ENCODE measurements at regions not wholly inside any gene's neighbourhood (a gene's known extent, or its start where the extent isn't known, plus 50 kb on each side); places are given as distances from the start of the nearest gene placed in this dataset.

- peak; percentile 51 for DNase-seq (ENCODE audit: low read depth)
Observed at GRCh38 chr20:20831794-20832193, 119.3 kb upstream of the RALGAPA2 start.

DNA sequence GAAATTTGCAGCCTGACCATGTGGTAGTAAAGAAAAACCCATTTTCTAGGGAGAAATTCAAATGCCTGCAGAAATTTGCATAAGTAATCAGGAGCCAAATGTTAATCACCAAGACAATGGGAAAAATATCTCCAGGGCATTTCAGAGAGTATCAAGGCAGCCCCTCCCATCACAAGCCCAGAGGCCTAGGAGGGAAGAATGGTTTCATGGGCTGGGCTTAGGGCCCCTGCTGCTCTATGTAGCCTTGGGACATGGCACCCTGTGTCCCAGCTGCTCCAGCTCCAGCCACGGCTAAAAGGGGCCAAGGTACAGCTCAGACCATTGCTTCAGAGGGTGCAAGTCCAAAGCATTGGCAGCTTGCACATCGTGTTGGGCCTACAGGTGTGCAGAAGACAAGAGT is 117.2 kb upstream of the RALGAPA2 start:
- no peak for DNase-seq (ENCODE audit: low read depth)

DNA sequence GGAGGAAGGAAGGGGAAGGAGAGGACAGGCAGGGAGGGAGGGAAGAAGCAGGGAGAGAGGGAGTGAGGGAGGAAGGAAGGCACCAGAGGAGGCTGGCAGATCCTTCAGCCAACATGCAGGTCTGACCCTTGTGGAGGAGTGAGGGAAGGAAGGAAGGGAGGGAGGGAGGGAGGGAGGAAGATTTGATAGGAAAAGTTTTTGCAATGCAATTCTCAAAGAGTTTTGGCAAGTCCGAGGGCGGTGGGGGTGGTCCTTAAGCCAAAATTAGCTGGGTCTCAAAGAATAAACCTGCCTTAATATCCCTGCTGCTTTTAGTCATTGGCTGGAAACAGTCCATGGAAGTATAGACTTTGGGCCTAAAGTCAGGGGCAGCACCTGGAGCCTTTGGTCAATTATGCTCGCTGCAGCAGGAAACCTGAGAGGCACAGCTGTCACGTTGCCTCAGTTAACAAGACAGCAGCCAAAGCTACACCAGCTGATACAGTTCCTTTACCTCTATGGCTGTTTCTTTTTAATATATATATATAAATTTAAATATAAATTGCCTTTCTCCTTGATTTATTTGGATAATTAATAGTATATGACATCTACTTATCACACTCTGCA is 115.7 kb upstream of the RALGAPA2 start:
- DNase-seq (ENCODE audit: low read depth), result no peak

DNA sequence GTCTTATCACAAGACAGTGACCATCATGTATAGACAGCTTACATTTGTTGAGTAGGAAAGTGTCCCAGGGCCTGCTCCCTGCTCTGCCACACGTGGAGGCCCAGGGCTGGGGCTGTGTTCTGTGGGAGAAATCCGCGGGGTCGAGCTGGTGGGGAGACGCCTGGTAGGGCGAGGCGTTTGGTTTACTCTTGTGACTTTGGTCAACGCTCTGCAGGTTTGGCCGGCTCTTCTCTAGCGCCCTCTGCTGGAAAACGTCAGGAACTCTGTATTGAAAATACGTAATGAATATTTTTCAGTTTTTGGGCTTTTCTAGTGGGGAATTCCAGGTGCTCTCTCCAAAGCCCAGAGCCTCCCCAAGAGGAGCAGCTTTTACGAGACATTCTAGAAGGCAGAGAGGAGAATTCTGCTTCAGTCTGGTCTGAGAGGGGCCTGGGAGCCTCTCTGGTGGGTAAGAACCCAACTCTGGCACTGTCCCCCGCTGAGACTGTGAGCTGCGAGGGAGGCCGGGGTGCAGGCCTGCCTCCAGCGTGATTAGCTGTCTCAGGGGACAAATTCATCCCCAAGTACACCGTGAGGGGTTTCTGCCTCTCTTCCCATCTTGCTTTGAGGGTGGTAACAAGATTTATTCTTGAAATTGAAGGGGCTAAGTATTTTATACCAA is 112.6 kb upstream of the RALGAPA2 start:
- peak; percentile 54 for DNase-seq (ENCODE audit: low read depth)

GRCh38 chr20:20823476-20823881 is 111.0 kb upstream of the RALGAPA2 start:
- no peak for DNase-seq (ENCODE audit: low read depth)

- DNase-seq (ENCODE audit: low read depth), result no peak
Observed at GRCh38 chr20:20821484-20822260, 109.2 kb upstream of the RALGAPA2 start.

DNA sequence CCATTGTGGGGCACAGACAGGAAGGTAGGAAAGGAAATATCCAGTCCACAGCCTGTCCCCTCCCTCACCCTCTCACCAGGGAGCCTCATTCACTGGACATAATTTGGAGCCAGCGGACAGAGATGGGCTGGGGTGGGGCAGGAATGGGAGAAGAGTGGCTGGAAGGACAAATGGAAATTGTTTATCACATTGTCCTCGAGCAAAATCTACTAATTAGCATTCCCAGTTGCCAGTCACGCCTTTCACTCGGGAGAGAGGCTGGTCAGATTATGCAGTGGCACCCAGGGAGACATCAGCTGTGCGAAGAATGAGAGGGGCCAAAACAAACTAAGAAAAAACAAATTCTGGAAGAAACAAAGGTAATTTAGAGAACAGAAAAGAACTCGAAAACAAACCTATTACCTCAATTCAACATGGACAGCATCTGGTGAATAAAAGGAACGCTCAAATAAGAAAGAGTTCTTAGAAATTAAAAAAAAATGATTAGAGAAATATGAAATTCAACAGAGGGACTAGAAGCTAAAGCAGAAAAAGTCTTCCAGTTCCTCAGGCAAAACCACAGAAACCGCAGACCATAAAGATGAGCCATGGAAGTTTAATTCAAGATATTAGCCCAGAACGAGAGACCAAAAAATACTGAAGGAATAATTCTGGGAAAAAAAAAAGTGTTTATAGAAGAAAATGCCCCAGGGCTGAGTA is 108.5 kb upstream of the RALGAPA2 start:
- DNase-seq (ENCODE audit: low read depth), result peak; percentile 67

- no peak for DNase-seq (ENCODE audit: low read depth)
Observed at GRCh38 chr20:20820104-20820503, 107.7 kb upstream of the RALGAPA2 start.

- DNase-seq (ENCODE audit: low read depth), result no peak
Observed at GRCh38 chr20:20816969-20817755, 104.7 kb upstream of the RALGAPA2 start.

DNA sequence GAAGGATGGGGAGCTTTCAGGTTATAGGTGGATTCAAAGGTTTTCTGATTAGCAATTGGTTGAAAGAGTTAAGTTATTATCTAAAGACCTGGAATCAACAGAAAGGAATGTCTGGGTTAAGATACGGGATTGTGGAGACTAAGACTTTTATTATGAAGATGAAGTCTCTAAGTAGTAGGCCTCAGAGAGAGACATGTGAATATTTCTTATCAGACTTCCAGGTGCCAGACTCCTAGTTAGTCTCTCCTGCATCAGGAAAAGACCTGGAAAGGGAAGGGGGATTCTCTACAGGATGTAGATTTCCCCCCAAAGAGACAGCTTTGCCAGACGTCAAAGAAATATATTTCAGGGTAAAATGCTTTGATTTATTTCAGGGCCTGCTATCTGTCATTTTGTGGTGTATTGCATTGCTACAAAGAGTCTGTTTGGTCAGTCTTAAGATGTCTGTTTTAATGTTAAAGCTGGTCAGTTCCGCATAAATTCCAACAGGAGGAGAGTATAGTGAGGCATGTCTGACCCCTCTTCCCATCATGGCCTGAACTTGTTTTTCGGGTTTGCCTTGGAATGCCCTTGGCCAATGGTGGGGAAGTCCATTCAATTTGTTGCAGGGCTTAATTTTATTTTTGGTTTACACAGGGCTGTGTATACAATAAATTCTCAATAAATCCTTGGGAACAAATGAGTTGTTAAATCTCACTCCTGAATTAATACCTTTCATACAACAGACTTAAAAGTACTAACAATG is 103.4 kb upstream of the RALGAPA2 start:
- DNase-seq (ENCODE audit: low read depth), result no peak

DNA sequence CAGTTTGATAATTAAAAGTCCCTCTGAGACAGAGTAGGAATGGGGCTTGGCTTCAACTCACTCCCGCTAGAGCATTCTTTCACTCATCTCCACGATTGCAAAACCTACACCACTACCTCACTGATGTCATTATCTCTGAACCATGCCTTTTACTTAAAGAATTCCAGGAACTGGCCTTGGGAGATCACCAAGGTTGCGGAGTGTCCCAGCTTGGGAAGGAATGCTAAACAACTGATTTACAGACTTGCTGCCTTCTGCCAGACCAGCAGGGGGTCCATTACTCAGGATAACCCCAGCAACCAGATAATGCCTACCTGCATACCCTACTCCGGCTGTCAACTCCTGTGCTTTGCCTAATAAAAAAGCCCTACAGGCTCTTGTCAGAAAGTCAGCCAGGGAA is 102.2 kb upstream of the RALGAPA2 start:
- peak; percentile 25 for DNase-seq (ENCODE audit: low read depth)

GRCh38 chr20:20812136-20812535 is 99.7 kb upstream of the RALGAPA2 start:
- DNase-seq (ENCODE audit: low read depth), result no peak

DNA sequence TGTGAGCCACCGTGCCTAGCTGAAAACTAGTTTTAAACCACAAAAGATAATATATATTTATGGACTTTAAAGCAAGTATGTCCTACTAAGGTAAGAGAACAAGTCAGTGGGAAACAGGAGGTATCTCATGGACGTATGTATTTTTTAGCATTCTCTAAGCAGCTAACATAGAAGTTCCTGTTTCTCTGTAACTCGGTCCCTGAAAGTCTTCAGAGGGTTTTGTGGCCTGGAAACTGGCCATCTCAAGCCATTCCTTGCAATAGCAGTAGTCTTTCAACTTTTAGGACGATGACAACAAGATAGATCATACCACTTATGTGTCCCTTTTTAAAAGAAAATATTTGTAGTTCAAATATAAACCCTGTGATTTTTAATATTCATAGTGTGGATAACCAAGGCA is 95.6 kb upstream of the RALGAPA2 start:
- no peak for DNase-seq (ENCODE audit: low read depth)

- DNase-seq (ENCODE audit: low read depth), result no peak
Observed at GRCh38 chr20:20806121-20807095, 94.0 kb upstream of the RALGAPA2 start.

DNA sequence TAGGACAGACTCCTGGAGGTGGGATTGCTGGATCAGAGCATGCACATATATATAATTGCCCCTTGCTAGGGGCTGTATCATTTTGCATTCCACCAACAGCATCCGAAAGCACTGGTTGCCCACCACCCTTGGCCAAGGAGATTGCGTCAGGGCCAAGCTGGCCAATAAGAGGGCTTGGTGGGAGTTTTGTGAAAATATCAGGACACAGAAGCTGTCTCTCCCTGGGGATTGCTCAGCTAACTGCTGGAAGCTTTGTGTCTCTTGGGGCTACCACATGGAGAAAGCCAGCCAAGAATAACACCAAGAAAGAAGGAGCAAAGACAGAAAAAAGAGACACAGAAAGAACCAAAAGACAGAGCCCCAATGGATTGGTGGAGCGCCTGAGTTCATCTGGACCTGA is 90.6 kb upstream of the RALGAPA2 start:
- no peak for DNase-seq (ENCODE audit: low read depth)

GRCh38 chr20:20802328-20802727 is 89.9 kb upstream of the RALGAPA2 start:
- no peak for DNase-seq (ENCODE audit: low read depth)

- no peak for DNase-seq (ENCODE audit: low read depth)
Observed at GRCh38 chr20:20799716-20800312, 87.4 kb upstream of the RALGAPA2 start.

GRCh38 chr20:20797521-20798310 is 85.3 kb upstream of the RALGAPA2 start:
- no peak for DNase-seq (ENCODE audit: low read depth)

Measured in M059J (cell line).